B cell (primary cell): ENCODE measurements at regions not wholly inside any gene's neighbourhood (a gene's known extent, or its start where the extent isn't known, plus 50 kb on each side); places are given as distances from the start of the nearest gene placed in this dataset.

Experiments used
- EZH2 ChIP-seq: IDR thresholded peaks from 2 replicates; pipeline ENCODE4 v1.6.1; 2012; ENCODE audit warnings: borderline replicate concordance, low read depth, mild to moderate bottlenecking, moderate library complexity, low read length; ENCODE audit not compliant: insufficient read depth, poor library complexity, severe bottlenecking
- TF ChIP-seq, protein P1 (sequence below): fragments of 200-600 bp; IDR thresholded peaks from one replicate; pipeline ENCODE4 v1.8.0; 2022; ENCODE audit warnings: antibody characterized with exemption, mild to moderate bottlenecking

DNA sequence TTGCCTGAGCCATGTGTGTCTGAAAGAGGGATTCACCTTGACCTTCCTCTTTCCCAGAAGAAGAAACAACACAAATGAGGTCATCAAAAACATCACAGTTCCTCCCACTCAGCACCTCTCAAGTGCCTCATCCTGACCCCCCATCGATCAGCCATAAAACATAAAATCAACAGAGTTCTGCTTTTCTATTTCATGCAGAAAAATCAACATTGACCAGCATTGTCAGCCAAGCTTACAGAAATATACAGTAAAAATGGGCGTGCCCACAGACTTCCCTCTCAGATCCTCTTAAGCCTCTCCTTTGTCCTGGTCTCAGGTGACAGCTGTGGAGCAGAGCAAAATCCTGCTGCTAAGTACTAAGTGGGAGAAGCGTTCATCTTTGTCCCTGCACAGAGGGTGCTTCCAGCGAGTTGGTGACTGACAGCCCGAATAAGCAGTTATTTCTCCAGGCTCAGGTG is 213.3 kb downstream of the OLFM4 start:
- TF ChIP-seq, protein P1, sequence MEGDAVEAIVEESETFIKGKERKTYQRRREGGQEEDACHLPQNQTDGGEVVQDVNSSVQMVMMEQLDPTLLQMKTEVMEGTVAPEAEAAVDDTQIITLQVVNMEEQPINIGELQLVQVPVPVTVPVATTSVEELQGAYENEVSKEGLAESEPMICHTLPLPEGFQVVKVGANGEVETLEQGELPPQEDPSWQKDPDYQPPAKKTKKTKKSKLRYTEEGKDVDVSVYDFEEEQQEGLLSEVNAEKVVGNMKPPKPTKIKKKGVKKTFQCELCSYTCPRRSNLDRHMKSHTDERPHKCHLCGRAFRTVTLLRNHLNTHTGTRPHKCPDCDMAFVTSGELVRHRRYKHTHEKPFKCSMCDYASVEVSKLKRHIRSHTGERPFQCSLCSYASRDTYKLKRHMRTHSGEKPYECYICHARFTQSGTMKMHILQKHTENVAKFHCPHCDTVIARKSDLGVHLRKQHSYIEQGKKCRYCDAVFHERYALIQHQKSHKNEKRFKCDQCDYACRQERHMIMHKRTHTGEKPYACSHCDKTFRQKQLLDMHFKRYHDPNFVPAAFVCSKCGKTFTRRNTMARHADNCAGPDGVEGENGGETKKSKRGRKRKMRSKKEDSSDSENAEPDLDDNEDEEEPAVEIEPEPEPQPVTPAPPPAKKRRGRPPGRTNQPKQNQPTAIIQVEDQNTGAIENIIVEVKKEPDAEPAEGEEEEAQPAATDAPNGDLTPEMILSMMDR, result no peak
- TF ChIP-seq EZH2, result no peak
